ENCODE measurements at regions not wholly inside any gene's neighbourhood (a gene's known extent, or its start where the extent isn't known, plus 50 kb on each side); places are given as distances from the start of the nearest gene placed in this dataset.

DNA sequence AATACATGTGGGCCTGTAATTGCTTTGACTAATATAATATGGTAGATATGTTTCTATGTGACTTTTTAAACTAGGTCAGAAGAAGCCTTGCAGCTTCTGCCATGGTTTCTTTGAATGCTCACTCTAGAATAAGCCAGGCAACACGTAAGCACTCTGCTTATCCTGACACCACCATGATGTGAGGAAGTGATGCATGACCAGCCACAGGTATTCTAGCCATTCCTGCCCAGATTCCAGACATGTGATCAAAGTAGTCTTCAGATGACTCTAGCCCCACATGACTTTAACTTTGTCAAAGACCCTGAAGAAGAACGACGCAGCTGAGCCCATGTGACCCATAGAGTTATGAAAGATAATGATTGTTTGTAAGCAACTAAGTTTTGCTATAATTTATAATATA is 276.1 kb upstream of the NCAM1 start:
- TF ChIP-seq, protein P1, sequence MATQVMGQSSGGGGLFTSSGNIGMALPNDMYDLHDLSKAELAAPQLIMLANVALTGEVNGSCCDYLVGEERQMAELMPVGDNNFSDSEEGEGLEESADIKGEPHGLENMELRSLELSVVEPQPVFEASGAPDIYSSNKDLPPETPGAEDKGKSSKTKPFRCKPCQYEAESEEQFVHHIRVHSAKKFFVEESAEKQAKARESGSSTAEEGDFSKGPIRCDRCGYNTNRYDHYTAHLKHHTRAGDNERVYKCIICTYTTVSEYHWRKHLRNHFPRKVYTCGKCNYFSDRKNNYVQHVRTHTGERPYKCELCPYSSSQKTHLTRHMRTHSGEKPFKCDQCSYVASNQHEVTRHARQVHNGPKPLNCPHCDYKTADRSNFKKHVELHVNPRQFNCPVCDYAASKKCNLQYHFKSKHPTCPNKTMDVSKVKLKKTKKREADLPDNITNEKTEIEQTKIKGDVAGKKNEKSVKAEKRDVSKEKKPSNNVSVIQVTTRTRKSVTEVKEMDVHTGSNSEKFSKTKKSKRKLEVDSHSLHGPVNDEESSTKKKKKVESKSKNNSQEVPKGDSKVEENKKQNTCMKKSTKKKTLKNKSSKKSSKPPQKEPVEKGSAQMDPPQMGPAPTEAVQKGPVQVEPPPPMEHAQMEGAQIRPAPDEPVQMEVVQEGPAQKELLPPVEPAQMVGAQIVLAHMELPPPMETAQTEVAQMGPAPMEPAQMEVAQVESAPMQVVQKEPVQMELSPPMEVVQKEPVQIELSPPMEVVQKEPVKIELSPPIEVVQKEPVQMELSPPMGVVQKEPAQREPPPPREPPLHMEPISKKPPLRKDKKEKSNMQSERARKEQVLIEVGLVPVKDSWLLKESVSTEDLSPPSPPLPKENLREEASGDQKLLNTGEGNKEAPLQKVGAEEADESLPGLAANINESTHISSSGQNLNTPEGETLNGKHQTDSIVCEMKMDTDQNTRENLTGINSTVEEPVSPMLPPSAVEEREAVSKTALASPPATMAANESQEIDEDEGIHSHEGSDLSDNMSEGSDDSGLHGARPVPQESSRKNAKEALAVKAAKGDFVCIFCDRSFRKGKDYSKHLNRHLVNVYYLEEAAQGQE (IDR thresholded peaks at IDR 0.05; ENCODE audit: insufficient read depth in 1 of 2, low read depth in 2 of 2, low read length in 2 of 2): no peak
- TF ChIP-seq SIN3A (IDR thresholded peaks at IDR 0.05; ENCODE audit: borderline replicate concordance, insufficient read depth, low read length) (no peak), POLR2AphosphoS5 (IDR thresholded peaks at IDR 0.05; ENCODE audit: low read depth, low read length) (no peak)
